Stimulated activated CD4-positive, alpha-beta T cell treated with anti-CD3 and anti-CD28 coated beads, Interleukin-1b, Interleukin-23, amount 100 ng/mL, for 24 hours (primary cell): ENCODE measurements at regions not wholly inside any gene's neighbourhood (a gene's known extent, or its start where the extent isn't known, plus 50 kb on each side); places are given as distances from the start of the nearest gene placed in this dataset.

Experiments
- DNase-seq, 4 experiments: peaks; one replicate each; pipeline ENCODE4 v3.0.0-alpha.2; 2020; ENCODE audit warnings: low read depth in 4 of 4, low spot score in 1 of 4

- DNase-seq, result no peak
Observed at GRCh38 chr13:21956666-21957065, 285.8 kb downstream of the FGF9 start.

GRCh38 chr13:21957833-21958232 lies 287.0 kb downstream of the FGF9 start:
- DNase-seq, result no peak

GRCh38 chr13:21960108-21960507 lies 289.2 kb downstream of the FGF9 start:
- no peak for DNase-seq

GRCh38 chr13:21964686-21965085 lies 293.8 kb downstream of the FGF9 start:
- DNase-seq, result no peak

GRCh38 chr13:21965095-21965494 lies 294.2 kb downstream of the FGF9 start:
- DNase-seq, result no peak

GRCh38 chr13:21966014-21966413 lies 295.1 kb downstream of the FGF9 start:
- no peak for DNase-seq

GRCh38 chr13:21967871-21968270 lies 297.0 kb downstream of the FGF9 start:
- no peak for DNase-seq

GRCh38 chr13:21970172-21970571 lies 299.3 kb downstream of the FGF9 start:
- no peak for DNase-seq

- no peak for DNase-seq
Observed at GRCh38 chr13:21970918-21971317, 300.0 kb downstream of the FGF9 start.

GRCh38 chr13:21971662-21972621 lies 301.1 kb downstream of the FGF9 start:
- DNase-seq, result no peak

- no peak for DNase-seq
Observed at GRCh38 chr13:21973437-21974125, 302.7 kb downstream of the FGF9 start.

- no peak for DNase-seq
Observed at GRCh38 chr13:21974741-21975140, 303.9 kb downstream of the FGF9 start.

GRCh38 chr13:21976159-21976558 lies 305.3 kb downstream of the FGF9 start:
- no peak for DNase-seq

- DNase-seq, result no peak
Observed at GRCh38 chr13:21979161-21979806, 308.4 kb downstream of the FGF9 start.

GRCh38 chr13:21980049-21980448 lies 309.2 kb downstream of the FGF9 start:
- DNase-seq, result no peak

- no peak for DNase-seq
Observed at GRCh38 chr13:21984156-21984555, 313.3 kb downstream of the FGF9 start.

- no peak for DNase-seq
Observed at GRCh38 chr13:21986602-21987001, 315.7 kb downstream of the FGF9 start.

GRCh38 chr13:21987793-21988192 lies 316.9 kb downstream of the FGF9 start:
- no peak for DNase-seq

GRCh38 chr13:21988624-21989023 lies 317.8 kb downstream of the FGF9 start:
- no peak for DNase-seq

- DNase-seq, result no peak
Observed at GRCh38 chr13:21996049-21996448, 325.2 kb downstream of the FGF9 start.

- DNase-seq, result no peak
Observed at GRCh38 chr13:21997726-21998125, 326.9 kb downstream of the FGF9 start.
